Right renal cortex interstitium (tissue), 3 donors: ENCODE measurements at regions not wholly inside any gene's neighbourhood (a gene's known extent, or its start where the extent isn't known, plus 50 kb on each side); places are given as distances from the start of the nearest gene placed in this dataset.
"Not testable (repeated sequence)": the region's sequence is repeated elsewhere in the genome, so short reads cannot be mapped to it uniquely, and the experiment has no call there.

ENCODE experiments used
- DNase-seq, 3 donors: peaks; one replicate each; pipeline ENCODE4 v3.0.0-alpha.2; 2013; ENCODE audit warnings: low read depth in 3 of 3, low spot score in 2 of 3

- DNase-seq: no peak
Observed at GRCh38 chr2:153420394-153420793, 58.2 kb downstream of the RPRM start.

- DNase-seq: no peak
Observed at GRCh38 chr2:153417077-153417476, 61.5 kb downstream of the RPRM start.

GRCh38 chr2:153416071-153416470 lies 62.5 kb downstream of the RPRM start:
- no peak for DNase-seq

- DNase-seq: no peak
Observed at GRCh38 chr2:153408710-153409385, 69.7 kb downstream of the RPRM start.

GRCh38 chr2:153405196-153405595 lies 73.4 kb downstream of the RPRM start:
- no peak for DNase-seq

- no peak for DNase-seq
Observed at GRCh38 chr2:153404792-153405191, 73.8 kb downstream of the RPRM start.

- DNase-seq: no peak
Observed at GRCh38 chr2:153403940-153404339, 74.6 kb downstream of the RPRM start.

GRCh38 chr2:153403352-153403751 lies 75.2 kb downstream of the RPRM start:
- not testable (repeated sequence) for DNase-seq

- no peak for DNase-seq
Observed at GRCh38 chr2:153394686-153395085, 83.9 kb downstream of the RPRM start.

- no peak for DNase-seq
Observed at GRCh38 chr2:153394247-153394646, 84.3 kb downstream of the RPRM start.

- no peak for DNase-seq
Observed at GRCh38 chr2:153393518-153393917, 85.0 kb downstream of the RPRM start.

- no peak for DNase-seq
Observed at GRCh38 chr2:153391131-153391530, 87.4 kb downstream of the RPRM start.

GRCh38 chr2:153388246-153388645 lies 90.3 kb downstream of the RPRM start:
- no peak for DNase-seq

- DNase-seq: no peak
Observed at GRCh38 chr2:153387203-153387602, 91.4 kb downstream of the RPRM start.

GRCh38 chr2:153386481-153386897 lies 92.1 kb downstream of the RPRM start:
- DNase-seq: peak in 1 of 3 donors; percentile 14

GRCh38 chr2:153373510-153374279 lies 104.9 kb downstream of the RPRM start:
- no peak for DNase-seq

- DNase-seq: no peak
Observed at GRCh38 chr2:153360239-153360638, 118.3 kb downstream of the RPRM start.

- DNase-seq: no peak
Observed at GRCh38 chr2:153354377-153354776, 124.2 kb downstream of the RPRM start.

- DNase-seq: no peak
Observed at GRCh38 chr2:153349603-153350002, 129.0 kb downstream of the RPRM start.

- DNase-seq: no peak
Observed at GRCh38 chr2:153347818-153348495, 130.6 kb downstream of the RPRM start.

- DNase-seq: no peak
Observed at GRCh38 chr2:153320879-153321278, 157.7 kb downstream of the RPRM start.

GRCh38 chr2:153311432-153311831 lies 167.1 kb downstream of the RPRM start:
- no peak for DNase-seq
